Osteoblast (primary cell): ENCODE measurements at regions not wholly inside any gene's neighbourhood (a gene's known extent, or its start where the extent isn't known, plus 50 kb on each side); places are given as distances from the start of the nearest gene placed in this dataset.

Experiments
- DNase-seq: peaks from one replicate; pipeline ENCODE4 v3.0.0; 2011; ENCODE audit warnings: low spot score, mixed read lengths; ENCODE audit not compliant: insufficient read length; ENCODE audit errors: missing footprints
- H2AFZ ChIP-seq: 2 replicates; pipeline ENCODE4 v1.6.0; 2011; ENCODE audit warnings: mild to moderate bottlenecking, low read length
- H3K27ac ChIP-seq: 2 replicates; pipeline ENCODE4 v1.5.1; 2011; ENCODE audit warnings: mild to moderate bottlenecking, low read depth, low read length, moderate library complexity
- H3K27me3 ChIP-seq: 2 replicates; pipeline ENCODE4 v1.6.0; 2012; ENCODE audit warnings: mild to moderate bottlenecking, control low read depth, inconsistent platforms, low read length, moderate library complexity; ENCODE audit not compliant: insufficient read depth
- H3K36me3 ChIP-seq: 2 replicates; pipeline ENCODE4 v1.5.1; 2011; ENCODE audit warnings: mild to moderate bottlenecking, low read length, control low read depth, moderate library complexity; ENCODE audit not compliant: insufficient read depth
- H3K4me1 ChIP-seq: 2 replicates; pipeline ENCODE4 v1.5.1; 2011; ENCODE audit warnings: mild to moderate bottlenecking, low read length, control low read depth, moderate library complexity; ENCODE audit not compliant: insufficient read depth
- H3K4me2 ChIP-seq: 2 replicates; pipeline ENCODE4 v1.6.0; 2011; ENCODE audit warnings: mild to moderate bottlenecking, low read length; ENCODE audit not compliant: insufficient read depth
- H3K4me3 ChIP-seq: fragments of 200-600 bp; sonication (generic); 3 replicates; pipeline ENCODE4 v1.5.1; 2012; ENCODE audit warnings: mild to moderate bottlenecking, low read length, inconsistent platforms; ENCODE audit not compliant: insufficient read depth
- H3K79me2 ChIP-seq: 2 replicates; pipeline ENCODE4 v1.6.0; 2012; ENCODE audit warnings: mild to moderate bottlenecking, low read length, control low read depth, inconsistent platforms; ENCODE audit not compliant: insufficient read depth
- H3K9me3 ChIP-seq: 2 replicates; pipeline ENCODE4 v1.5.1; 2011; ENCODE audit warnings: low read depth, low read length, control low read depth
- H4K20me1 ChIP-seq: 2 replicates; pipeline ENCODE4 v1.6.0; 2012; ENCODE audit warnings: mild to moderate bottlenecking, low read length, control low read depth; ENCODE audit not compliant: insufficient read depth
- CTCF ChIP-seq: IDR thresholded peaks from 2 replicates; pipeline ENCODE4 v1.5.1; 2011; ENCODE audit warnings: mild to moderate bottlenecking, low read depth, low read length, moderate library complexity; ENCODE audit errors: extremely low read depth

DNA sequence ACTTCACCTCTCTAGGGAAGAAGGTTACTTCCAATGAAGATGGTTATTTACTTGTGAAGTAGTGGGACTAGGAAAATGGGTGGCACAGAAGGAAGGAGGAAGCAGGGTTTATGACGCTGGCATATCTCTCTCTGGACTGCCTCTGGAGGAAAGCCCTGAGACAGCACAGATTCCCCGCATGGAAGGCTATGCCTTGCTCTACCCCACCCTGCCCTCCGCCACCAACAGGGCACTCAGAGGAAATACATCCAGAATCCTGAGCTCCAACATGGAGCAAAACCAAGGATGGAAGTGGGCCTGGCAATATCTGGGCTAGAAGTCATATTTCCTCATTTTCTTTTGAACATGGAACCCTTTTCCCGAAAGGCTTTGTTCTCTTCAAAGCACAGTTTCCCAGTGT lies 346.9 kb downstream of the ZSWIM6 start:
- no peak overlapping the region for H3K4me2 ChIP-seq
- no peaks in the 10 kb centered on the region for H3K4me1 ChIP-seq
- no peak overlapping the region for H3K4me3 ChIP-seq
- no peaks in the 10 kb centered on the region for H3K79me2 ChIP-seq
- no peak for DNase-seq
- peaks cover 3% of the 10 kb centered on the region for H3K27me3 ChIP-seq
- no peak overlapping the region for H3K27ac ChIP-seq
- no peaks in the 10 kb centered on the region for H3K9me3 ChIP-seq
- no peaks in the 10 kb centered on the region for H3K36me3 ChIP-seq
- TF ChIP-seq CTCF, result no peak
- H4K20me1 ChIP-seq, result no peaks in the 10 kb centered on the region
- no peak overlapping the region for H2AFZ ChIP-seq

DNA sequence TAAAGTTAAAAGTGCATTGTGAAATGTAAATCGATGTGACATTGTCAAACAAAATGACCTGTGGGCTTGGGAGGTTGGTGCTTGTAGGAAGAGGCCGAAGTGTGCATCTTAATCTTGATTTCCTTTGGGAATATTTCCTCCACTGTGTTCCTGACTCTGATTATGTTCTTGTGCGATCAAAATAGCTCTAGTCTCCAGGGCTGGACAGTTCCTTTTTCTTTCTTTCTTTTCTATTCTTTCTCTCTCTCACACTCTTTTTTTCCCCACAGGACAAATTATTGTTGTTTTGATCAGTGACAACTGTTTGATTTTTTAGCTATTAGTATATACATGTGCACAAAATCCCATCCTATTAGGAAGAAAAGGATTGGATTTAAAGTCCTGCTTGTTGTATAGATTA lies 347.5 kb downstream of the ZSWIM6 start:
- no peaks in the 10 kb centered on the region for H4K20me1 ChIP-seq
- H3K4me2 ChIP-seq, result no peak overlapping the region
- no peaks in the 10 kb centered on the region for H3K36me3 ChIP-seq
- H3K27me3 ChIP-seq, result no peaks in the 10 kb centered on the region
- H3K79me2 ChIP-seq, result no peaks in the 10 kb centered on the region
- no peaks in the 10 kb centered on the region for H3K4me1 ChIP-seq
- no peak for TF ChIP-seq CTCF
- no peak for DNase-seq
- no peak overlapping the region for H3K27ac ChIP-seq
- H3K9me3 ChIP-seq, result no peaks in the 10 kb centered on the region
- H2AFZ ChIP-seq, result no peak overlapping the region
- H3K4me3 ChIP-seq, result no peak overlapping the region

GRCh38 chr5:61680247-61680646 lies 348.2 kb downstream of the ZSWIM6 start:
- no peak overlapping the region for H2AFZ ChIP-seq
- H3K4me1 ChIP-seq, result no peaks in the 10 kb centered on the region
- H3K4me3 ChIP-seq, result no peak overlapping the region
- H3K4me2 ChIP-seq, result no peak overlapping the region
- no peak for DNase-seq
- H3K36me3 ChIP-seq, result no peaks in the 10 kb centered on the region
- no peak overlapping the region for H3K27ac ChIP-seq
- H4K20me1 ChIP-seq, result no peaks in the 10 kb centered on the region
- no peaks in the 10 kb centered on the region for H3K9me3 ChIP-seq
- TF ChIP-seq CTCF, result no peak
- no peaks in the 10 kb centered on the region for H3K27me3 ChIP-seq
- no peaks in the 10 kb centered on the region for H3K79me2 ChIP-seq

GRCh38 chr5:61683148-61683547 lies 351.1 kb downstream of the ZSWIM6 start:
- no peak overlapping the region for H2AFZ ChIP-seq
- no peak for TF ChIP-seq CTCF
- no peaks in the 10 kb centered on the region for H4K20me1 ChIP-seq
- H3K36me3 ChIP-seq, result no peaks in the 10 kb centered on the region
- no peaks in the 10 kb centered on the region for H3K9me3 ChIP-seq
- no peak for DNase-seq
- H3K4me3 ChIP-seq, result no peak overlapping the region
- no peak overlapping the region for H3K27ac ChIP-seq
- H3K4me2 ChIP-seq, result no peak overlapping the region
- H3K79me2 ChIP-seq, result no peaks in the 10 kb centered on the region
- no peaks in the 10 kb centered on the region for H3K27me3 ChIP-seq
- no peaks in the 10 kb centered on the region for H3K4me1 ChIP-seq
